Uterus (tissue), 3 donors: ENCODE measurements at regions not wholly inside any gene's neighbourhood (a gene's known extent, or its start where the extent isn't known, plus 50 kb on each side); places are given as distances from the start of the nearest gene placed in this dataset.

Experiments
- DNase-seq, 2 donors: peaks; one replicate each; pipeline ENCODE4 v3.0.0-alpha.2; 2019 to 2020
- H3K27ac ChIP-seq, 2 donors: fragments of 200-600 bp; sonication (generic); 1 replicate in 1 of 2; 2 replicates in 1 of 2; pipeline ENCODE4 v1.5.1; 2016 to 2018
- H3K27me3 ChIP-seq, 2 donors: fragments of 200-600 bp; sonication (generic); one replicate each; pipeline ENCODE4 v1.5.1; 2018 to 2019; ENCODE audit warnings: control low read depth in 1 of 2
- H3K36me3 ChIP-seq, 2 donors: fragments of 200-600 bp; sonication (generic); one replicate each; pipeline ENCODE4 v1.5.1; 2019; ENCODE audit warnings: control low read depth in 1 of 2
- H3K4me1 ChIP-seq, 2 donors: fragments of 200-600 bp; sonication (generic); one replicate each; pipeline ENCODE4 v1.5.1; 2018 to 2019; ENCODE audit warnings: control low read depth in 1 of 2
- H3K4me3 ChIP-seq, 2 donors: fragments of 200-600 bp; sonication (generic); 1 replicate in 1 of 2; 2 replicates in 1 of 2; pipeline ENCODE4 v1.5.1; 2018 to 2019; ENCODE audit warnings: mild to moderate bottlenecking in 1 of 2
- H3K9me3 ChIP-seq, 2 donors: fragments of 200-600 bp; sonication (generic); one replicate each; pipeline ENCODE4 v1.5.1; 2019; ENCODE audit warnings: control low read depth in 1 of 2
- POLR2A ChIP-seq, 2 donors: fragments of 450-650 bp; IDR thresholded peaks; one replicate each; pipeline ENCODE4 v1.6.1; 2016; ENCODE audit warnings: antibody characterized with exemption in 2 of 2, mild to moderate bottlenecking in 1 of 2, moderate library complexity in 1 of 2
- intact Hi-C: fragments of 100-400 bp; cut with DNase I; formaldehyde crosslinking; loops from one replicate; pipeline ENCODE4 v1.15.1; 2023; ENCODE audit warnings: low total_unique reads
- TF ChIP-seq, protein P1 (sequence below), 4 experiments: fragments of 200-600 bp in 2 of 4; fragments of 450-650 bp in 2 of 4; sonication (generic) in 2 of 4; IDR thresholded peaks; one replicate each; pipeline ENCODE4 v1.5.1; 2016 to 2019; ENCODE audit warnings: antibody characterized with exemption in 4 of 4, mild to moderate bottlenecking in 2 of 4, moderate library complexity in 1 of 4
- donor health status: DM: yes; HTN: yes; CAD: no.

DNA sequence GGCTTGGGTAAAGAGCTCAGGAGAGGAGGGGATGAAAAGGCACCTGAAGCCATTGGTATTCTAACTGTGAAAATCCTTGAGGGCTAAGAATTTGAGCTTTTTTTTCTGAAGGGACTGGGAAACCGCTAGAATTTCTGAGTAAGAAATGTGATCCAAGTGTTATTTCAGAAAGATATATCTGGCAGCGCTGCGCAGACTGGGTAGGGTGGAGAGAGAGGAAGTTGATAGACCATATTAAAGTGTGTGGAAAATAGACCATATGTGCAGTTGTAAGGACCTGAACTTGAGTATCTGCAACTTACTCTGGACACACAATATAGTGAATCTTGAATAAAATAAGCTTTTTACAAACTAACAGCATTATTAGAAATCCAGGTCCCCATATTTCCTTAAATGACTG, 427.4 kb downstream of the NDFIP2 start:
- Histone ChIP-seq H3K9me3 (no peaks in the 10 kb centered on the region), H3K4me1 (no peaks in the 10 kb centered on the region), H3K27ac (no peak overlapping the region), H3K4me3 (no peak overlapping the region), H3K27me3 (no peaks in the 10 kb centered on the region), H3K36me3 (no peaks in the 10 kb centered on the region)
- TF ChIP-seq, protein P1, sequence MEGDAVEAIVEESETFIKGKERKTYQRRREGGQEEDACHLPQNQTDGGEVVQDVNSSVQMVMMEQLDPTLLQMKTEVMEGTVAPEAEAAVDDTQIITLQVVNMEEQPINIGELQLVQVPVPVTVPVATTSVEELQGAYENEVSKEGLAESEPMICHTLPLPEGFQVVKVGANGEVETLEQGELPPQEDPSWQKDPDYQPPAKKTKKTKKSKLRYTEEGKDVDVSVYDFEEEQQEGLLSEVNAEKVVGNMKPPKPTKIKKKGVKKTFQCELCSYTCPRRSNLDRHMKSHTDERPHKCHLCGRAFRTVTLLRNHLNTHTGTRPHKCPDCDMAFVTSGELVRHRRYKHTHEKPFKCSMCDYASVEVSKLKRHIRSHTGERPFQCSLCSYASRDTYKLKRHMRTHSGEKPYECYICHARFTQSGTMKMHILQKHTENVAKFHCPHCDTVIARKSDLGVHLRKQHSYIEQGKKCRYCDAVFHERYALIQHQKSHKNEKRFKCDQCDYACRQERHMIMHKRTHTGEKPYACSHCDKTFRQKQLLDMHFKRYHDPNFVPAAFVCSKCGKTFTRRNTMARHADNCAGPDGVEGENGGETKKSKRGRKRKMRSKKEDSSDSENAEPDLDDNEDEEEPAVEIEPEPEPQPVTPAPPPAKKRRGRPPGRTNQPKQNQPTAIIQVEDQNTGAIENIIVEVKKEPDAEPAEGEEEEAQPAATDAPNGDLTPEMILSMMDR (IDR thresholded peaks at IDR 0.05) = no peak
- TF ChIP-seq POLR2A (IDR thresholded peaks at IDR 0.05) = no peak
- no peak for DNase-seq
- intact Hi-C loops = no loop called here

DNA sequence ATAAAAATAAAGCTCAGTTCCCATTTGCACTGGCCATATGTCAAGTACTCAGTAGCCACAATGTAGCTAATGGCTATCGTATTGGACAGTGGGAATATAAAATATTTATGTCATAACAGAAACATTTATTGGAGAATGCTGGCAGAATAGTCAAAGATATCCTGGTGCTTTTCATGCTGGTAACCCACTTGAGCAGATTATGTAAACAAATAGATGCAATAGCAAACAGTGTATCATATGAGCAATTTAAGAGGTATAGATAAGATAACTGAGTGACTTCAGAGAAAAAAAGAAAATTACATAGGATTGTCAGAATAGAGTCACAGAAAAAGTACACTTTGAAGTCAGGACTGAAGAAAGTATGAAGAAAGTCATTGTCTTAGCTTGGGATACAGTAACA, 426.6 kb downstream of the NDFIP2 start:
- Histone ChIP-seq H3K27ac (no peak overlapping the region), H3K9me3 (no peaks in the 10 kb centered on the region), H3K4me3 (no peak overlapping the region), H3K36me3 (no peaks in the 10 kb centered on the region), H3K4me1 (no peaks in the 10 kb centered on the region), H3K27me3 (no peaks in the 10 kb centered on the region)
- intact Hi-C loops = no loop called here
- TF ChIP-seq POLR2A (IDR thresholded peaks at IDR 0.05) = no peak
- TF ChIP-seq, protein P1 (IDR thresholded peaks at IDR 0.05) = no peak
- DNase-seq = no peak

DNA sequence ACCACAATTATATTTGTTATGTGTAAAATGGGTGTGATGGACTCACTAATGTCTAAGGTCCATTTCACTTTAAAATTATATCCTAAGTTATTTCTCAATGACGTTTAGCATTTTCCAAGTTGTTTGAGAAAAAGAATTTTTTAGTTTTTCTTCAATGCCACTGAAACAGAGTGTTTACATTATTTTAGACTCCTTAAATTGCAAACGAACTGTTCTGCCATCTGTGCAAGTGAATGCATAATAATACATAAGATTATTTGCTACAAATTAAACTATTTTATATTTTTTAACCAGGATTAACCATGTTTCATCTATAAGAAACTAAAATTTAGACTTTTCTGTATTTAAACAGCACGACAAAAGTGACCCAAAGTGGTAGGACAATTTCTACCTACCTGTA, 425.4 kb downstream of the NDFIP2 start:
- no peaks in the 10 kb centered on the region for H3K36me3 ChIP-seq
- no peak overlapping the region for H3K27ac ChIP-seq
- H3K4me3 ChIP-seq = no peak overlapping the region
- TF ChIP-seq, protein P1 (IDR thresholded peaks at IDR 0.05) = no peak
- no peak for TF ChIP-seq POLR2A (IDR thresholded peaks at IDR 0.05)
- no peak for DNase-seq
- intact Hi-C loops = no loop called here
- no peaks in the 10 kb centered on the region for H3K27me3 ChIP-seq
- H3K9me3 ChIP-seq = no peaks in the 10 kb centered on the region
- H3K4me1 ChIP-seq = no peaks in the 10 kb centered on the region

DNA sequence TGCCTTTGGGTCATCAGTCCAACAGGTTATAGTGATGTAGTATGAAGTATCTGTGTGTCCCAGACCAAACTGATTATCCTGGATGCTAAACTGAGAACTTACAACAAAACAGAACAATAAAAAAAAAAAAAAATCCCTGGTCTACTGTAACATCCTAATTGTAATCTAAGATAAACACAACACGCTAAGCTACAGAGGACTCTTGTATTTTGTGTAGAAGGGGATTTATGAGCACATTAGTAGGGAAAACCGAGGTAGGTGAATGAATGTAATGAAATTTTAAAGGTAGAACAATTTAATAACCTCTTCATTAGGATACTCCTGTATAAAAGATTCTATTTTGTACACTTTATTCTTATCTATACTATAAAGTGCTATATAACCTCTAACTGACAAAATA, 424.1 kb downstream of the NDFIP2 start:
- no peak overlapping the region for H3K27ac ChIP-seq
- H3K36me3 ChIP-seq = no peaks in the 10 kb centered on the region
- H3K4me3 ChIP-seq = no peak overlapping the region
- H3K27me3 ChIP-seq = no peaks in the 10 kb centered on the region
- intact Hi-C loops = no loop called here
- DNase-seq = no peak
- H3K9me3 ChIP-seq = no peaks in the 10 kb centered on the region
- TF ChIP-seq, protein P1 (IDR thresholded peaks at IDR 0.05) = no peak
- TF ChIP-seq POLR2A (IDR thresholded peaks at IDR 0.05) = no peak
- H3K4me1 ChIP-seq = no peaks in the 10 kb centered on the region

DNA sequence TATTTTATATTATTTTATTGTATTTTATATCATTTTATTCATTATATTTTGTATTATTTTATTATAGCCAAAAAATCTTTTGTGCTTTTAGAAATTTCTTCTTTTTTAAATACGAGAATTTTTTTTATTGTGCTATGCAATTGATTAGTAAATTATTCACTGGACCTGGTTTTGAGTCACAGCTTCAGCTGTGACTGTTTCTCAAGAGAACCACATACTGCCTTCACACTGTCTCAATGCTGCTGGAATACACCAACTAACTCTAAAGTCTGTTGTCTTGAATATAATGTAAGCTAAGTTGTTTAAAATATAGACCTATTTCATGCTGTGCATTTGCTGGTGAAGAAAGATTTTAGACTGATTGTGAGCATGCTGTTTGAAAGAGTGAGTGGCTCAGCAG, 423.6 kb downstream of the NDFIP2 start:
- Histone ChIP-seq H3K27ac (no peak overlapping the region), H3K4me1 (no peaks in the 10 kb centered on the region), H3K27me3 (no peaks in the 10 kb centered on the region), H3K36me3 (no peaks in the 10 kb centered on the region), H3K9me3 (no peaks in the 10 kb centered on the region), H3K4me3 (no peak overlapping the region)
- DNase-seq = no peak
- TF ChIP-seq, protein P1 (IDR thresholded peaks at IDR 0.05) = no peak
- TF ChIP-seq POLR2A (IDR thresholded peaks at IDR 0.05) = no peak
- intact Hi-C loops = no loop called here
